ENCODE measurements at regions not wholly inside any gene's neighbourhood (a gene's known extent, or its start where the extent isn't known, plus 50 kb on each side); places are given as distances from the start of the nearest gene placed in this dataset.
"Not testable (repeated sequence)": the region's sequence is repeated elsewhere in the genome, so short reads cannot be mapped to it uniquely, and the experiment has no call there.

DNA sequence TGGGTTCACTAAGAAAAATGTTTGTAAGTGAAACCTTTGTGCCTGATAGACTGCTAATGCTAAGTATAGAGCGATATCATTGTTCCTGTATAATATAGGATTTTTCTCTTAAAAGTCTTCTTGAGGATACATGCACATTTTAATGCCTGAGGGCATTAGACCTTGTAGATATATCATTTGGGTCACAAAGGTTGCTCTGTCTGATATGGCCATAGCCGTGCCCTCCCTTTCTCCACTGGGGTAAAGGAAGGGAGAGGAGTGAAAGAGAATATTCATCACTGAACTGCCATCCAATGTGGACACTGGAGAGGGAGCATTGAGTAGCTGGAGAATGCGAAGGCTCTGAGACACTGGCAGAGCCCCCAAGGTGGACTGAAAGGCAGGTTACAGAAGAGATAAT is 442.2 kb upstream of the SPTLC3 start:
- TF ChIP-seq, protein P1, sequence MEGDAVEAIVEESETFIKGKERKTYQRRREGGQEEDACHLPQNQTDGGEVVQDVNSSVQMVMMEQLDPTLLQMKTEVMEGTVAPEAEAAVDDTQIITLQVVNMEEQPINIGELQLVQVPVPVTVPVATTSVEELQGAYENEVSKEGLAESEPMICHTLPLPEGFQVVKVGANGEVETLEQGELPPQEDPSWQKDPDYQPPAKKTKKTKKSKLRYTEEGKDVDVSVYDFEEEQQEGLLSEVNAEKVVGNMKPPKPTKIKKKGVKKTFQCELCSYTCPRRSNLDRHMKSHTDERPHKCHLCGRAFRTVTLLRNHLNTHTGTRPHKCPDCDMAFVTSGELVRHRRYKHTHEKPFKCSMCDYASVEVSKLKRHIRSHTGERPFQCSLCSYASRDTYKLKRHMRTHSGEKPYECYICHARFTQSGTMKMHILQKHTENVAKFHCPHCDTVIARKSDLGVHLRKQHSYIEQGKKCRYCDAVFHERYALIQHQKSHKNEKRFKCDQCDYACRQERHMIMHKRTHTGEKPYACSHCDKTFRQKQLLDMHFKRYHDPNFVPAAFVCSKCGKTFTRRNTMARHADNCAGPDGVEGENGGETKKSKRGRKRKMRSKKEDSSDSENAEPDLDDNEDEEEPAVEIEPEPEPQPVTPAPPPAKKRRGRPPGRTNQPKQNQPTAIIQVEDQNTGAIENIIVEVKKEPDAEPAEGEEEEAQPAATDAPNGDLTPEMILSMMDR (conservative IDR thresholded peaks at IDR 0.05; ENCODE audit: control insufficient read depth, insufficient read depth, low read depth, low read length): no peak
- no peak for DNase-seq (ENCODE audit: low read depth)

DNA sequence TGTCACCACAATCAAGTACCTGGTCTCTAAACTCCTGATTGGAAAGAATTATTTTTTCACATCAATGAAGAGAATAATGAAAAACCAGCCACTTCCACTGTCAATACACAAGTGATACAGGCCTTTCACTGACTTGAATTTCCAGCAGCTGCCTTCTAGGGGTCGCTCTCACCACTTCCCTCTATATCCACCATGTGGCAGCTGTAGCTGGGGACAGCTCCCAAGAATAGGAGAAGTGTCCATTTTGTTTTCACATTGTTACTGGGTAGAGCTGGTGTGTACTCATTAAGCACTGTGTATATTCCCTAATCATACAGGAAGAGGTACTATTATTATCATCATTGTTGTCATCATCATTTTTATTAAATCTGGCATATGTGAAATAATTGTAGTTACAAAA is 438.4 kb upstream of the SPTLC3 start:
- no peak for DNase-seq (ENCODE audit: low read depth)
- TF ChIP-seq, protein P1 (conservative IDR thresholded peaks at IDR 0.05; ENCODE audit: control insufficient read depth, insufficient read depth, low read depth, low read length): no peak
- H3K4me3 ChIP-seq (ENCODE audit: control insufficient read depth, low read depth, low read length): no peak overlapping the region

More for the DNA sequence above, 442.2 kb upstream of the SPTLC3 start:
- H3K4me3 ChIP-seq (ENCODE audit: control insufficient read depth, low read depth, low read length): no peak overlapping the region

DNA sequence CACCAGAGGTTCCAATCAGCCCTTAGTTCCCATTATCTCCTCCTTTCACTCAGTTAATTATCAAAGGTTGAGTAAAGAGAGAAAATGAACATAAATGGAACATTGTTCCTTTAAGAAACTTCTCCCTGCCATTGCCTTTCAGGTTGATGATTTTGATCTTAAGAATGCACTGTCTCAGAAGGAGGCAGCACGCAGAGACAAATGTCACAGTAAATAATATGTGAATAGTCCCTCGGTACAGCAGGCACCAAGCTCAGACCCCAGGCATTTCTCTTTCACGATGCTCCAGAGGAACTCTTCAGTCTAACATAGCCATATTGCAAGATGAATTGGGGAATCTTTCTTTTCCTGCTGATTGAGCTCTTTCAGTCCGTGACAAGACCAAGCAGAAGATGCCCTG is 435.3 kb upstream of the SPTLC3 start:
- H3K4me3 ChIP-seq (ENCODE audit: control insufficient read depth, low read depth, low read length): no peak overlapping the region
- no peak for DNase-seq (ENCODE audit: low read depth)
- TF ChIP-seq, protein P1 (conservative IDR thresholded peaks at IDR 0.05; ENCODE audit: control insufficient read depth, insufficient read depth, low read depth, low read length): no peak

DNA sequence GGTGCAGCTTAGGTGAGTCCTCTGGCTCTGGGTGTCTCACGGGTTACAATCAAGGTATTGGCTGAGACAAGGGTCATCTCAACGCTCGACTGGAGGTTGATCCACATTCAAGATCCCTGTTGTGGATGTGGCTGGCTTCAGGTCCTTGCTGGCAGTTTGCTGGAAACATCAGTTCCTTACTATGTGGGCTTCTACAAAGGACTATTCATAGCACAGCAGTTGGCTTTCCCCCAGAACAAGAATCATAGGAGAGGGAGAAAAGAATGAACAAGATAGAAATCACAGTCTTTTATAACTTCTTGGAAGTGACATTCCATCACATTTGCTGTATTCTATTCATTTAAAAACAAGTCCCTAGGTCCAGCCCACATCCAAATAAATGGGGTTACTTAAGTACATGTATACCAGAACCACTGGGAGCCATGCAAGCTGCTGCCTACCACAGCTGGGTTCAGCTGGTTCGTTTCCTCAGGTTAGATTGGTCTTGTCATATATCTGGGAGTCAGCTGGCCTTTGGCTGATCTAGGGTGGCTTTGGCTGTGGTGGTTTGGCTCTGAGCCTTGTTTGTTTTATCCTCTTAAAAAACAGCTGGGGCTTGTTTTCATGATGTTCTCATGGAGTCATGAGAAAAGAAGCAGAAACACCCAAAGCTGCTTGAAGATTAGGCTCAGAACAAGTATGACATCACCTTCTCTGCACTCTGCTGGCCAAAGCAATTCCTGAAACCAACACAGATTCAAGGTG is 433.2 kb upstream of the SPTLC3 start:
- TF ChIP-seq, protein P1 (conservative IDR thresholded peaks at IDR 0.05; ENCODE audit: control insufficient read depth, insufficient read depth, low read depth, low read length): no peak
- no peak overlapping the region for H3K4me3 ChIP-seq (ENCODE audit: control insufficient read depth, low read depth, low read length)
- DNase-seq (ENCODE audit: low read depth): no peak

DNA sequence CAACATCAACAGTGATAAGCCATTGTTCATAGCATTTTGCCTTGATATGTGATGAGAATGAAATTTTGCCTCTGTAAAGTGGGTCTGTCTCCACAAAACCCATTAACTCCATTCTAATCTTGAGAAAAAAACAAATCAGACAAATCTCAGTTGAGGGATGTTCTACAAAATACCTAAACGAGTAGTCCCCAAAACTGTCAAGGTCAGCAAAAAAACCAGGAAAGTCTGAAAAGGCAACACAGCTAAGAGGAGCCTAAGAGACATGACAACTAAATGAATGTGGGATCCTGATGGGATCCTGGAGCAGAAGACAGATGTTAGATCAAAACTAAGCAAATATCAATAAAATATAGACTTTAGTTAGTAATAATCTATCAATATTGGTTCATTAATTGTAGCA is 431.6 kb upstream of the SPTLC3 start:
- no peak for DNase-seq (ENCODE audit: low read depth)
- TF ChIP-seq, protein P1 (conservative IDR thresholded peaks at IDR 0.05; ENCODE audit: control insufficient read depth, insufficient read depth, low read depth, low read length): no peak

DNA sequence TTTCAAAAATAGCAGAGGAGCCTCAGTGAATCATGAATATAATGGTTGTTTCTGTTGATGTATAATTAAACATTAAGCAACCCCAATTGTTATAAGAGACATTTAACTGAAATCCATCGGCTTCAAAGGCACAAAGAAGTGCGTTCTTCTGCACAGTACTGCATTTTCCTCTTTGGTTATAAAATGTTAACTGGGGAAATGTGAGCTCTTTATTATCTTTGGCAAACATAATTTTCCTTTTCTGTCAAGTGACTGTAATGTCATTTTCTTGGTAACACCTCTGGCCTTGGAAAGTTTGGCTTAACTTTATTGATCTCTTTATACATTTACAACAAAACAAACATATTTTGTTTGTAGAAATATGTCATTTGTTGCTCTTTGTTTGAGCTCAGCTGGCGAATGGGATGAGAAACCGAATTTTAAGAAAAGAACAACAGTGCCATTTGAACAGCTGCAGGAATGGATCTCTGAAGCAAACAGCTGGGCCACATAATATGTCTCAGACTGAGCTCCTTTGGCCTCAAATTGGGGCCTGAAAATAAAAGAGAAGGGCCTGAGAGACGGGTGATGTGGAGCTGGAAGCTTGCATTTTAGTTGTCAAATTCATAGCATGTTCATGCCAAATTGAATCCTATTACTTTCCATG is 427.0 kb upstream of the SPTLC3 start:
- TF ChIP-seq, protein P1 (conservative IDR thresholded peaks at IDR 0.05; ENCODE audit: control insufficient read depth, insufficient read depth, low read depth, low read length): no peak
- no peak for DNase-seq (ENCODE audit: low read depth)
- no peak overlapping the region for H3K4me3 ChIP-seq (ENCODE audit: control insufficient read depth, low read depth, low read length)

More for the DNA sequence above, 431.6 kb upstream of the SPTLC3 start:
- no peak overlapping the region for H3K4me3 ChIP-seq (ENCODE audit: control insufficient read depth, low read depth, low read length)

DNA sequence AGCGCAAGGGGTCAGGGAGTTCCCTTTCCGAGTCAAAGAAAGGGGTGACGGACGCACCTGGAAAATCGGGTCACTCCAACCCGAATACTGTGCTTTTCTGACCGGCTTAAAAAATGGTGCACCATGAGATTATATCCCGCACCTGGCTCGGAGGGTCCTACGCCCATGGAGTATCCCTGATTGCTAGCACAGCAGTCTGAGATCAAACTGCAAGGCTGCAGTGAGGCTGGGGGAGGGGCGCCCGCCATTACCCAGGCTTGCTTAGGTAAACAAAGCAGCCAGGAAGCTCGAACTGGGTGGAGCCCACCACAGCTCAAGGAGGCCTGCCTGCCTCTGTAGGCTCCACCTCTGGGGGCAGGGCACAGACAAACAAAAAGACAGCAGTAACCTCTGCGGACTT is 426.1 kb upstream of the SPTLC3 start:
- not testable (repeated sequence) for DNase-seq (ENCODE audit: low read depth); H3K4me3 ChIP-seq (ENCODE audit: control insufficient read depth, low read depth, low read length)
